Activated CD4-positive, alpha-beta memory T cell treated with anti-CD3 and anti-CD28 coated beads, Interleukin-2, amount 10 ng/mL, durations not matched to agents 7 days and 5 days (primary cell): ENCODE measurements at regions not wholly inside any gene's neighbourhood (a gene's known extent, or its start where the extent isn't known, plus 50 kb on each side); places are given as distances from the start of the nearest gene placed in this dataset.
"Not testable (repeated sequence)": the region's sequence is repeated elsewhere in the genome, so short reads cannot be mapped to it uniquely, and the experiment has no call there.

Source experiments
- CTCF ChIA-PET: fragments of 350-600 bp; sonication (Branson Sonifier 250); formaldehyde crosslinking; loops from one replicate; lab custom pipeline; 2021; ENCODE audit warnings: antibody characterized with exemption, inconsistent platforms; lab: Charles Lee
- POLR2A ChIA-PET: fragments of 350-600 bp; sonication (Branson Sonifier 250); formaldehyde crosslinking; loops from one replicate; lab custom pipeline; 2021; ENCODE audit warnings: antibody characterized with exemption; lab: Charles Lee
- DNase-seq: peaks from one replicate; pipeline ENCODE4 v3.0.0-alpha.2; 2020
- H3K27ac Mint-ChIP-seq: one replicate; pipeline ENCODE4 v1.8.0; 2021; ENCODE audit warnings: mild to moderate bottlenecking, mixed read lengths
- H3K27me3 Mint-ChIP-seq: one replicate; pipeline ENCODE4 v1.8.0; 2021; ENCODE audit warnings: mixed read lengths
- H3K36me3 Mint-ChIP-seq: one replicate; pipeline ENCODE4 v1.8.0; 2021; ENCODE audit warnings: low read depth, mixed read lengths
- H3K4me1 Mint-ChIP-seq: one replicate; pipeline ENCODE4 v1.8.0; 2021; ENCODE audit warnings: mixed read lengths
- H3K4me3 Mint-ChIP-seq: one replicate; pipeline ENCODE4 v1.8.0; 2021; ENCODE audit warnings: mild to moderate bottlenecking, mixed read lengths
- H3K9me3 Mint-ChIP-seq: one replicate; pipeline ENCODE4 v1.8.0; 2021; ENCODE audit warnings: mixed read lengths

DNA sequence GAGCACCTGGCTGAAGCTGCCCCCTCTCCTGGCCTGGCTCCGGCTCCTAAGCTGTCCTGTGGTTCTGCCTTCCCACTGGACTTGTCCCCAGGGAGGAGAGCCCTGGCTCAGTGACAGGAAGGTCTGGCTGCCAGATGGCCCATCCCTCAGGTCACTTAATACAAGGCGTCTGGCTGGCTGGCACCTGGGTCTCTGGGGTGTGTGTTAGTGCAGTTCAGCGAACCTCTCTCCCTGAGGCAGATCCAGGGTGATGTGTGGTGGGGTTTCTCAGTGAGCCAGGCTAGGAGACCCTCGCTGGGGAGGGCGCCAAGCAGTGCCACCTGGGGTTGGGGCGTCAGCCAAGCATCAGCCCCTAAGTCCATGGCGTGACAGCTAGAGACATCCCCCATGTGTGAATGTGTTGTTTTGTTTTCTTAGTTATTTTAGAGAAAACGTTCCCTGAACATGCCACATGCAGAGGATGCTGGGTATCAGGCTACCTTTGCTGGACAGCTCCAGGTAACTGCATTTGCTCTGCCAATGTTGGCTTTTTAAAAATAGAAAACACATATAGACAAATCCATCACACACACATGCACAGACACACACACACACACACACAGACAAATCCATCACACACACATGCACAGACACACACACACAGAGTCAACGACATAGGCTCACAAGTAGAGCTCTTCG lies 56.4 kb upstream of the LRPAP1 start:
- H3K4me1 Mint-ChIP-seq, H3K27ac Mint-ChIP-seq, H3K36me3 Mint-ChIP-seq, CTCF ChIA-PET, H3K9me3 Mint-ChIP-seq, H3K4me3 Mint-ChIP-seq, POLR2A ChIA-PET, H3K27me3 Mint-ChIP-seq, DNase-seq: not testable (repeated sequence)

DNA sequence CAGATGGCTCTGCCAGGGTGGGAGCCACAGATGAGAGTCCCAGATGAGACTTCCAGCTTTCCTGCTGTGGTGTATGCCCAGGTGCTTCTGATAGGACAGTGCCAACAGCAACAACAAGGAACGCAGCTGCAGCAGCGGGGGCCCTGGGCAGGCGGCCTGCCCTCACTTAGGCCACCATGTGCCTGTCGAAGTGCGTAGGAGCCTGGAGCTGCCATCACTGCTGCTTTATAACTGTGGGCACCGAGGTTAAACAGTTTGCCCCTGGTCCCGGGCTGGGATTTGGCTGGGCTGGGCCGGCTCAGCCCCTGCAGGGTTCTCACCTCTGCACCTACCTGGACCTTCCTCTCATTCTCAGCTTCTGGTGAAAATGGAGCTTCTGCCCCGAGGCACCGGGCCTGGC lies 54.4 kb upstream of the LRPAP1 start:
- H3K4me1 Mint-ChIP-seq, H3K9me3 Mint-ChIP-seq, H3K4me3 Mint-ChIP-seq, H3K36me3 Mint-ChIP-seq, H3K27me3 Mint-ChIP-seq, H3K27ac Mint-ChIP-seq, CTCF ChIA-PET, POLR2A ChIA-PET, DNase-seq: not testable (repeated sequence)

DNA sequence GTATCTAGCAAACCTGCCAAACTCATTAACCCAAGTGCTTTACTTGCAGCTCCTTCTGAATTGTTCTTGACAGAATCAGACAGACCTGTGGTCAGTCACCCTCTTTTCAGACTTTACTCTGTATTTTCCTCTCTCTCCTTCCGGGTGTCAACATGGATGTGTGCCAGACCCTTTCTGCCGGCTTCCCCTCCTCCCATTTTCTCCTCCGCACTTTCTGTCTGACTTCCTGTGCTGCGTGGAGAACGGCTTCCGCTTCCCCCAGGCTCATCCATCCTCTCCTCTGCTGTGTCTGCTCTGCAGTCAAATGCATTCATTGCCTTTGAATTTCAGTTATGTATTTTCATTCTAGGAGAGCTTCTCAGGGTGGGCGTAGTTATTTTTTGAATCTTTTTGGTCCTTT lies 53.3 kb upstream of the LRPAP1 start:
- CTCF ChIA-PET, H3K4me1 Mint-ChIP-seq, H3K4me3 Mint-ChIP-seq, H3K27me3 Mint-ChIP-seq, POLR2A ChIA-PET, H3K36me3 Mint-ChIP-seq, H3K9me3 Mint-ChIP-seq, DNase-seq, H3K27ac Mint-ChIP-seq: not testable (repeated sequence)

DNA sequence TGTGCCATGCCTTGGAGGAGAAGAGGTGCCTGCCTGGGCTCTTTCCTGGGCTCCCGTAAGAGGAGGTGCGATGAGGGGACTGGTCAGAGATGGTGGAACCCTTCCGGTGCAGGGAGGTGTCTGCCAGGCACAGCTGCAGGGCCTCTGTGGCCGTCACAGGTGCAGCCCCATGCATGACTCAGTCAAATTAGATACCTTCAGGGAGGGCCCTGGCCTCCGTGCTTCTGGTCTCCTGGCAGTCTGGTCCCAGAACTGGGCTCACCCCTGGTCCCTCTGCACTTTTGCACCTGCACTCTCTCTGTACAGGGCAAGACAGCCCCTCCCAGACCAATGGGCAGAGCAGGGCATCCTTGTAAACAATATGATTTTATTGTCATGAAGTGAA lies 49.9 kb upstream of the LRPAP1 start:
- peaks cover 2% of the 10 kb centered on the region for H3K4me1 Mint-ChIP-seq
- DNase-seq: no peak
- peaks cover 11% of the 10 kb centered on the region for H3K27me3 Mint-ChIP-seq
- no peak overlapping the region for H3K4me3 Mint-ChIP-seq
- CTCF ChIA-PET: no interaction called here
- no peak overlapping the region for H3K27ac Mint-ChIP-seq
- no peaks in the 10 kb centered on the region for H3K36me3 Mint-ChIP-seq
- POLR2A ChIA-PET: no interaction called here
- H3K9me3 Mint-ChIP-seq: no peaks in the 10 kb centered on the region
